T follicular helper cell (primary cell): ENCODE measurements at regions not wholly inside any gene's neighbourhood (a gene's known extent, or its start where the extent isn't known, plus 50 kb on each side); places are given as distances from the start of the nearest gene placed in this dataset.

Source experiments
- DNase-seq: peaks from one replicate; pipeline ENCODE4 v3.0.0-alpha.2; 2020; ENCODE audit warnings: low read depth

DNA sequence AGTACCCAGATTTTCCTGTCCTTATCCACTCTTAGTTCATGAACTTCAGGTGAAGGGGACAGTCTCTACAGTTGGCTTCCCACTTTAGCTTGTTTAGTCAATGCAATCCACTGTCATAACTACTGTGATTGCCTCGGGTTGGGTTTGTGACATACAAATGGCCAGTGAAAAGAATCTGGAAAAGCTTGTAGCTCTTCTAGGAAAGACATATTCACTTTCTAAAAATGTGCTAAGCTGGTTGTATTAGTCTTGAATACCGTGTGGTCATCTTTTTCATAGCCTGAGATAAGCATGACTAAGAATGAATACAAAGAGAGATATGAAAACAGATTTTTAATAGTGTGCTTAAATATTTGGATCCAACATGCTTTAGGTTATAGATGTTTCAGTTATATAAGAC, 1443.5 kb upstream of the IGFBP7 start:
- DNase-seq: no peak

DNA sequence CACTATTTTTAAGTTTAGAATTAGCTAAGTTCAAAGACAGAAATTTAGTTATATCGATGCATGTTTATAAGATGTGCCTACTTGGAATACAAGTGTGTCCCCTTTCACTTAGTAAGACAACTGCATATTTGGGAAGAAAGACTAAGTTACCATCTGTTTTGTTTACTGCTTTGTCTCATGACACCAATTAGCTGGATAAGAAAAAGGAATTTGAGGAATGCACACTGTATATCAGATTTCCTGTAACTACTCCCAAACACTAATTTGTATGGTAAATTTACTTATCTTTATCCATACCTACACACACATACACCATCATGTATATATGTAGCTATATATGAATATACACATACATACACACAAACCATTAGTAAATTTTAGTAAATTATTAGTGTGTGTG, 1442.8 kb upstream of the IGFBP7 start:
- DNase-seq: no peak

DNA sequence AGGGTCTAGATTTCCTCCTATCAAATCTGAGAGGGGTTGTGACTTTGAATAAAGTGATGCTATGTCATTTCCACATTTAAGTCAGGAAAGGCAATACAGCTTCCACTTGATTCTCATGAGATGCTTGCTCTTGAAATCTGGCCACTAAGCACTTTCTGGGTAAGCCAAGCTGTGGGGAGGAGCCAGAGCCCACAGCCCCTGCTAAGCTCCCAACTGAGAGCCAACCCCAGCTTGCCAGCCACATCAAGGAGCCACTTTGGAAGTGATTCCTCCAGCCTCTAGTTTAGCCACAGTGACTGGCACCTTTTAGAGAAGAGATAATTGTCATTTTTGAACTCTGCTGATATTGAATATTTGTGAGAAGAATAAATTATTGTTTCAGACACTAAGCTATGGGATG, 1441.5 kb upstream of the IGFBP7 start:
- DNase-seq: no peak

DNA sequence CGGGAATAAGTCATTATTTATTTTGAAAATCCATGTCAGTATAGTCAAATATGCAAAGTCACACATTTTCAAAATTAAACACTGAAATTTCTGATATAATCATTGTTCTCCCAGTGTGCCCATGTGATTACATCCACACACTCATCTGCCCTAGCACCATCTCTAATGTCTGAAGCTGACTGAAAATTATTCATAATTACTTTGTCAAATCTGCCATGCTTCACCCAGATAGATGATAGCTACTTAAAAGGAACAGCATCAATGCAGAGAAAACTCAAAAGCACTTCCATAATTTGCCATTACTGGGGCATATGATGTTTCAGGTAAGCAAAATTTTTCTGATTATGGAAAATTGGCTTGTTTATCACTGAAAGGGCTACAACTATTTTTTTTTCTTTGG, 1433.3 kb upstream of the IGFBP7 start:
- DNase-seq: no peak

DNA sequence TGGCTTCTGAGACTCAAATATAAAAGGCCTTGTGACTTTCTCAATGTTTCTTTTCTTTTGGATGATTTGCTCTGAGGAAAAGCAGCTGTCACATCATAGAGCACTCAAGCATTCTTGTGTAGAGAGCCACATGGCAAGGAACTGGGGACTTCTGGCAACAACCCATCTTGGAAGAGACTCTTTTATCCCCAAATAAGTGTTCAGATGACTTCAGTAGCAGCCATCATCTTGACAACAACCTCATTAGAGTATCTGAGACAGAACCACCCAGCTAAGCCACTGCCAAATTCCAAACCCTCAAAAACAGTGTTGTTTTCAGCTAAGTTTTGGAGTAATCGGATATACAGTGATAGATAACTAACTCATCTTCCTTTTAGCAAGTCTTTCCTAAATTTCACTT, 1431.7 kb upstream of the IGFBP7 start:
- DNase-seq: no peak

DNA sequence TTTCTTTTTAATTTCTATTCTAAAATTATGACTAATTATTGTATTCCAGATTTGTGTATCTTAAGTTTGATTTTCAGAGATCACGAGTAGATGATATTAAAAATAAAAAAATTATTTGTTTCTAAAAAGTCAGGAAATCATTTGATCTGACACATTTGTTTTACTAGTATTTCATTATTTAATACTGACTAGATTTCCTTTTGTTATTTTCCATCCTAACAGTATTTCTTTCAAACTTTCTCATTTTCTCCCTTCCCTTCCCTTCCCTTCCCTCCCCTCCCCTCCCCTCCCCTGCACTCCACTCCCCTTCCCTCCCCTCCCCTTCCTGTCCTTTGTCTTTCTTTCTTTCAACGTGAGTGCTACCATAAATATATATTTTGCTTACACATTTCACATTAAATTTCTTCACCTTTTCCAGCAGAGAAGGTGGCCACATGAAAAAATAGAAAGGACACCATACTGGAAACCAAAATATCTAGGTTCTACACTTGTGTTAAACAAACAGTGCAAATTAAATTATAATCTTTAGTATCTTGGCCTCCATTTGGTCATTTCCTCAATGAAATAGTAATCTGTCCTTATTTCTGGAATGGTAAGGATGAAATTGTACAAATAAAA, 1412.7 kb upstream of the IGFBP7 start:
- DNase-seq: no peak

DNA sequence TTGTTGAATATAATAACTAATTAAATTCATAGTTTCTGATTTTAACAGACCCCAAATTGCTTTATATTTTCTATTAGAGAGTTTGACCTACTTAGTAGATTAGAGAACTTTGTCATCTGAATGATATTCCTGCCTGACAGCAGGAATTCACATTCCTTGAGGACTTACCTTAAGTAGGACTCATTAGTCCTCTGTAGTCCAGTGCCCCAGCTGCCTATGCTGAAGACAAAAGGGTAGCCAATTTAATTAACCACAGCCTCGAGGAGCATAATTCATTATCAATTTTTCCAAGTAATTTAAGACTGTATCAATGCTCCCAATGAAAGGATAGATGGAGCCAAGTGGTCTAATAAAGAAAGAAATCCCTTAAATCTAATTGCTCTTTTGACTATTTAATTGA, 1405.0 kb upstream of the IGFBP7 start:
- no peak for DNase-seq

DNA sequence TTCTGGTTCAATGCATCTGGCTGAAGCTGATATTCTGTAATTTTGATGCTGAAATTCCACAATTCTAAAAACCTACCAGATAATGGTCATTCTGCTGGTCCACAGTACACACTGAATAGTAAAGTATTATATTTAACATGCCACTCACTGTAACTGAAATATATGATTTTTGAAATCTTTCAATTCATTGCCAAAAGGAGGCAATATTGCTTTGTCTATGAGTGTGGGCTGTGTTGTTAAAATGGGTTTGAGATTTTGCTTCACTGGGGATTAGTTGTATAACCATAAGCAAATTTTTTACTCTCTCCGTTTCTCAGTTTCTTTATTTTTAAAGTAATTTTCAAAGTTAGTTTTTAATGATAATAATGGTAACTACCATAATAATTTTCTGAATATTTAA, 1404.1 kb upstream of the IGFBP7 start:
- DNase-seq: no peak

DNA sequence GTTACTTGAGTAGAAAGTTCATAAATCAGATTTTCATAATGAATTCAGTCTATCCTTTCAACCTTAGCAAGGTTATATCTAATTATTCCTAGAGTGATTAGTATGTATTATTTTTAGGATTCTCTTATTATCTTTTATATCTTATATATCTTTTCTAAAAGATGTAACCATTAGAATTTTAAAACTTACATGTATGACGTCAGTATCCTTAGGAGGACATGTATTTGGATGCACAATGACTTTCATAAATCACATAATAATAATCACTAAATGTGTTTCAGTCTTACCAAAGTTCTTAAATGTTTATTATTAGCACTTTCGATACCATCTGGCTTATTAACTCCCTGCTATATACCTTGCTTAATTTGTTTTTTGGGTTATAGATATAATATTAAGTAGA, 1400.5 kb upstream of the IGFBP7 start:
- no peak for DNase-seq

DNA sequence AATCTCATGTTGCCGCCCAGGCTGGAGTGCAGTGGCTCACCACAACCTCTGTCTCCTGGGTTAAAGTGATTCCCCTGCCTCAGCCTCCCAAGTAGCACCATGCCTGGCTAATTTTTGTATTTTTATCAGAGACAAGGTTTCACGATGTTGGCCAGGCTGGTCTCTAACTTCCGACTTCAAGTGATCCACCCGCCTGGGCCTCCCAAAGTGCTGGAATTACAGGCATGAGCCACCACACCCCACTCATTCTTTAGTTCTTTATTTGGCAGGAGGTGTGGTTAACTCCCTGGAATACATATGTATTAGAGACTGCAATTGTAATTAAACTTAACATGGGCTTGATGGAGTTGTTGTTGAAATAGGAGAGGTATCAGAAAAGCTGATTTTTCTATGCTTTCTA, 1396.9 kb upstream of the IGFBP7 start:
- no peak for DNase-seq

DNA sequence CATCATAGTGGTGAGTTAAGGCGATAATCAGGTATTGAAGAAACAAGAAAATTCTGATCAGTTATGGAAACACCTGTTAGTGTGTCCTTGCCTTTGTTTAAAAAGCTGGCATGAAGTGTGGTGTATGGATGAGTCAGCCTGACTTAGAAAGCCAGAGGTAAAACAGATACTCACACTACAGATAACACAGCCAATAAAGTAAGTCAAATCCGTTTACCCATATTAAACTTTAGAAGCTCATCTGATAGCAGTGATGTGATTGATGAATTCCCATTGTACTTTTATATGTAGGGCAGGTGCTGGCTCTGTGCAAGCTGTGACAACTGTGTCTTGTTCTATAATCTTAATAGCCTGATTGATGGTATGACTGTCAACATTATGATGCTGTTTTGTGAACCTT, 1392.7 kb upstream of the IGFBP7 start:
- DNase-seq: no peak

DNA sequence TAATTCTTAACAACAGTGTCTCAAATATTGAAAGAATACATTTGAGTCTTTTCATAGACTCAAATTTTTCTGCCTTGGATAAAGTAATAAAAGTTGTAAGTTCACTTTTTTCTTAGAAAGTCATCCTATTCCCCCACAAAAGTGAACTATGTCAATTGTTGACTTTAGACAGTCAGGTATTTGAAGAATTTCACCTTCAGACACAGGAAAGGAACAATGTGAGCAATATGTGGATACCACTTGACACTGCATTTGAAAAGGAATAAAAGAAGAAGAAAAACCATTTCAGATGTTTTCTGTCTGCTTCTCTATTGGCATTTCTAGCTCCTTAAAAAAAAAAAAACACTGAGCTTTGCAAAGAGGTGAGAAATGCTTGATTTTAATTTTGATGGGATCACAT, 1389.0 kb upstream of the IGFBP7 start:
- no peak for DNase-seq

DNA sequence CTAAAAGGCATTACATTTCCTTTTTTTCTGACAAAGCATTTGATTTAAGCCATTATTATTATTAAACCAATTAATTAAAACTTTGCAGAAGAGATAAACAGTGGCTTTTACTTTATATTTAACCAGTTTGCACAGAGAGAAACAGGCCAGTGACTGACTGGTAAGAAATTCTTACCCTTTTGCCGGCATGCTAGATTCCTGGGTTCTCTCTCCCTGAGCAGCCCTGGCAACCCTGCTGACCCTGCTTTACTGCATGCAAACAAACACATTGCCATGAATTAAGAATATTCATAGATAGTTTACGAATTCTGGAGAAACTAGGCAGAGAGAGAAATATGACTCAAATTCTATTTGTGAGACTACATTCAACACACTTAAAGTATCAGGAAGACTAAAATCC, 1381.4 kb upstream of the IGFBP7 start:
- no peak for DNase-seq

DNA sequence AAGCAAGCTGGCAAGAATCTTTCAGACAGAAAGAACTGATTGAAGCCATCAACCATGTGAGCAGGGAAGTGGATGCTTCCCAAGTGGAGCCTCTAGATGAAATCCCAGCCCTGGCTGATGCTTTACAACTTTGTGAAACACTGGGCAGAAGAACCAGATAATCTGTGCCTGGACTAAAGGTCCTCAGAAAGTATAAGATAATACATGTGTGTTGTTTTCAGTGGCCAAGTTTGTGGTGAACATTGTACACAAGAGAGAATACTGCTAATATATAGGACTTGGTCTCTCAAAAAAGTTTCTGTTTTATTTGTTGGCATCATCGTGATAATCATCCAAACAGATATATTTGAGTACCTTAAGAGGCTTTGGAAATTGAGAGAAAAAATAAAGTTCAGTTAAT, 1367.8 kb upstream of the IGFBP7 start:
- no peak for DNase-seq

DNA sequence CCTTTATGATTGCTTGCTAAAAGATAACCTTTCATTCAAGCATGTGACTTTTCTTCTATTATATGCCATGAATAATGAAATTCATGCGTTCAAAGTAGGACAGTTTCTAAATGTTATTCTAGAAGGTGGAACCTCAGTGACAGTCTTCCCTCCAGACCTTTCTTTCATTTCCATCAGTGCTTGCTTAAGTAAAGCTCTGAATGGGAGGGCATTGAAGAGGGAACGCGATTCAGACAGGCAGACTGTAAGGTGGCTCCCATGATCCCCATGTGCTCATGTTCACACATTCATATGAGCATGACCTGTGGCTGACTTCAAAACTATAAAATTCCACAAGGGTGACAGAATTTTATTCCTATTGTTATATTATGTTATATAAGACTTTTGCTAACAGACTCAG, 1367.3 kb upstream of the IGFBP7 start:
- DNase-seq: no peak

DNA sequence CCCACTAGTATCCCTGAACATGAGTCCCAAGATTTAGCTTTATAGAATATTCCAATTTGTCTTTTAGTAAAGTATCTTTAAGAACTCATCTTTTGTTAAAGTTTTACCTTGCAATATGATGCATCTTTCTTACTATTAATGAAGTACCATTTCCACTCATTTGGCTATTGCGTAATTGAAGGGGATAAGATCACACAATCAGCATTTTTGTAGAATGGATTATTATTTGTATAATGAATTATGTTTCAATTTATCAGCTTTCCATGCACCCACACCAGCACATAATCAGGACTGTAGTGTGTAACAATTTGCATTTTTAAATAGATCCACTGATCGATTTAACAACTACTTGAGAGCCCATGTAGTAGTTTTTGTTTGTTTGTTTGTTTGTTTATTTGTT, 1364.9 kb upstream of the IGFBP7 start:
- DNase-seq: no peak

DNA sequence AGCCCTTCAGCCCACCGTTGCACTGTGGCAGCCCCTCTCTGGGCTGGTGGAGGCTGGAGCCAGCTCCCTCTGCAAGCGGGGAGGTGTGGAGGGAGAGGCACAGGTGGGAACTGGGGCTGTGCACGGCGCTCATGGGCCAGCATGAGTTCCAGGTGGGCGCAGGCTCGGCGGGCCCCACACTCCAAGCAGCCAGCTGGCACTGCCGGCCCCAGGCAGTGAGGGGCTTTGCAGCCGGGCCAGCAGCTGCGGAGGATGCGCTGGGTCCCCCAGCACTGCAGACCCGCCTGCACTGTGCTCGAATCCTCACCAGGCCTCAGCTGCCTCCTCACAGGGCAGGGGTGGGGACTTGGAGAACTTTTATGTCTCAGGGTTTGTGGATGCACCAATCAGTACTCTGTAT, 1354.8 kb upstream of the IGFBP7 start:
- no peak for DNase-seq

DNA sequence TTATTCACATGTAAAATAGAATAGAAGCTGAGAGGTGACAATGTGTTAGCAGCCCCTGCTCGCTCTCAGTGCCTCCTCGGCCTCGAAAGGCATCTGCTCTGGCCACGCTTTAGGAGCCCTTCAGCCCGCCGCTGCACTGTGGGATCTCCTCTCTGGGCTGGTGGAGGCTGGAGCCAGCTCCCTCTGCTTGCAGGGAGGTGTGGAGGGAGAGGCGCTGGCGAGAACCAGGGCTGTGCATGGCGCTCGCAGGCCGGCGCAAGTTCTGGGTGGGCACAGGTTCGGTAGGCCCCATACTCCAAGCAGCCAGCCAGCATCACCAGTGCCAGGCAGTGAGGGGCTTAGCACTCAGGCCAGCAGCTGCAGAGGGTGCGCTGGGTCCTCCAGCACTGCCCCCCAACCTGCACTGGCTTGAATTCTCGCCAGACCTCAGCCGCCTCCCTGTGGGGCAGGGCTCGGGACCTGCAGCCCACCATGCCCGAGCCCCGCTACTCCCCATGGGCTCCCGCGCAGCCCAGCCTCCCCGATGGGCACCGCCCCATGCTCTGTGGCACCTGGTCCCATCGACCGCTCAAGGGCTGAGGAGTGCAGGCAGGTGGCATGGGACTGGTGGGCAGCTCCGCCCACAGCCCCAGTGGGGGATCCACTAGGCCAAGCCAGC, 1346.7 kb upstream of the IGFBP7 start:
- no peak for DNase-seq

DNA sequence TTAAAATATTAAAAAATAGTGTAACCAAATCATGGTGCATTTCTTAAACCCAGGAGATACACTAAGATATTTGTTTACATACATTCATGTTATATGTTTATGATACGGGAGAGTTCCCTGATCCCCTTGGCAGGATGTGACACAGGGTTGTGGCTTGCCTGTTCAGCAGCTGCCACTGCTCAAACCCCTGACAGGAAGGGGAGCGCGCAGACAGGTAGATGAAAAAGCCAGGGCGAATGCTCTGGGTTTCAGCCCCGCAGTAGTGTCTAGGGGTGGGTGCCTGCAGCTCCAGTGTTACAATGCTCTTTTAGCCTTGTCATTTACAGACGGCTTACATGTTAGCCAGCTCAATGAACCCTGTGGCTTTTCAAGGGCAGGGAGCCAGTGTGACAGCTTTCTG, 1343.8 kb upstream of the IGFBP7 start:
- no peak for DNase-seq

DNA sequence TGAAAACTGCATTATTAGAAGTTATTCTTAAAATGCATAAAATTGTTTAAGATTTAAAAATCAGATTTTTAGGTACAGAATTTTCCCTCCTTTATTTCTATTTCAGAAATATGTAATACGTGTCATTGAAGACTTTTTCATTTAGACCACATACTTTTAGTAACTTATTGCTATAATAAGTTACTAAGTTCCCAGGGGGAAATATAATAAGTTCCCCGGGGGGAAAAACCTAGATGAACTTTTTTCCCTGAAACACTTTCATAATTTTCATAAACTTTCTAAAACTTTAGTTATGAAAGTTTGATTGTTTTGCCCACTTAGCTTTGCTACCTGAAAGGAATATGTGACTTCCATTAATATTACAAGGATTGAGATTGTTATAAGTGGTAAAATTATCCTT, 1341.5 kb upstream of the IGFBP7 start:
- DNase-seq: no peak

DNA sequence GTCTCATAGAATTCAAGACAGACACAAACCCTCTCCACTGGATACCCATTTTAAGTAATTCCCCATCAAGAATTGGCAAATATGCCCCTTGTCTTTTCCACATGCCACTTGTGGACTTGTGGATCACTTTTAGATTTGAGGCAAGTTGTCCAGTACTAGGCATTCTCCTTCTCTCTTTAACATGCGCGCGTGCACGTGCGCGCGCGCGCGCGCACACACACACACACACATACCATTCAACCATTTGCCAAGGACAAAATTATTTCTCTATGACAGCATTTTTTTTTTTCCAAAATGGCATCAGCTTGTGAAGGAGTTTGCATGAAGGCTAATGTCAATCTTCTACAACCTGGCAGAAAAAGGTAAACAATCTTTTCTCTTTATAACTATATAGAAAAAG, 1325.7 kb upstream of the IGFBP7 start:
- DNase-seq: no peak

DNA sequence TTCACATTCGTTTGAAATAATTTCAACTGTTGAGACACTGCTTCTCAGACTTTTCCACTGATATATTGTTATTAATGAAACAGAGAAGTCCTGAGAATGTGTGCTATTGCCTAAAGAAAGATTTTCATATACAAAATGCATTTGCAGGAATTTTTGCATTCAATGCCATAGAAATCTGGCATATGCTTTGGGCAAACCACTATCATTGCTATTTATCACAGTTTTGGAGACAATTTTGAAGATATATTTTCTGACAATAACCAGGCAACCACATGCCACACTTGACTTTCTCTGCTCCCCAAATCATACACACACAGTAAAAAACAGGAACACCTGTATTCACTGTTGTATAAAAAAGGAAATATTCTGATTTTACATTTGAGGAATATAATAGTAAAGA, 1303.7 kb upstream of the IGFBP7 start:
- no peak for DNase-seq

DNA sequence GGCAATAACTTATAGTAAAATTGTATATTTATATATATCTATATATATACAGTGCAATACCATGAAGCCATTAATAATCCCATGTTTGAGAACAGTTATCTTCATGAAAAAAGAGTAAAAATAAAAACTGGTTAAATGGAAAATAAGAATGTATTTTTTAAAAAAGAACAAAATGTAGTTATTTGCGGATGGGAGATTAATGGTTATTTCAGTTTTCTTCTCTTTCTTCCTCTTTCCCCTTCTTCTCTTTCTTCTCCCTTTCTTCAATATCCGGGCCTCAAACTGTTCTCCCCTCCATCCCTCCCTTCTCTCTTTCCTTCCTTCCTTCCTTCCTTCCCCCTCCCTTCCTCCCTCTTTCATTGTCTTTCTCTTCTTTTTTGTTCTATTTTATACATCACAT, 1301.7 kb upstream of the IGFBP7 start:
- no peak for DNase-seq

DNA sequence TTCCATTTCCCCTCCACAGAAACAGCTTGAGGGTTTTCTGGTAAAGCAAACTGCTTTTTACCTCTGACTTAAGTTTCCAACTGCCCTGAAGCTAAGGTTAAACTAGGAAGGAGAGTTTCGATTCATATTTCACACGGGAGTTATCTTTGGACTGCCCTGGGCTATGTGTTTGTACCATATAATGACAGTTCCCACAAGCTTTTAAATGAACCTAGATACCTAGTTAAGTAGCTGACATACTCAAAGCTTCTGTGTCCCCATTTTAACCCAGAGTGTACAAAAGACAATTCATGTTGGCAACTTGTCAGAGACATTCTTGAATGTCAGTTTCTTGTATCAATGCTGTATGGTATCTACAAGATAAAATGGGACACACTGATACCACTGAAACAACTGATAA, 1296.6 kb upstream of the IGFBP7 start:
- DNase-seq: no peak
